Trophoblast cell (in vitro differentiated cells and primary cell): ENCODE measurements at regions not wholly inside any gene's neighbourhood (a gene's known extent, or its start where the extent isn't known, plus 50 kb on each side); places are given as distances from the start of the nearest gene placed in this dataset.

Experiments used
- DNase-seq, 2 donors: peaks; one replicate each; pipeline ENCODE4 v3.0.0-alpha.2; 2016
- H2AFZ ChIP-seq: 2 replicates; pipeline ENCODE4 v1.6.1; 2013; ENCODE audit warnings: low read length, moderate library complexity, mild to moderate bottlenecking; ENCODE audit not compliant: insufficient read depth, poor library complexity
- H2AK5ac ChIP-seq: 2 replicates; pipeline ENCODE4 v1.6.1; 2013; ENCODE audit warnings: mild to moderate bottlenecking, low read length
- H2BK120ac ChIP-seq: 2 replicates; pipeline ENCODE4 v1.6.1; 2013; ENCODE audit warnings: low read length, mild to moderate bottlenecking, moderate library complexity; ENCODE audit not compliant: insufficient read depth, poor library complexity
- H2BK12ac ChIP-seq: 2 replicates; pipeline ENCODE4 v1.6.1; 2013; ENCODE audit warnings: mild to moderate bottlenecking, low read length, moderate library complexity
- H2BK5ac ChIP-seq: 2 replicates; pipeline ENCODE4 v1.6.1; 2013; ENCODE audit warnings: low read length, low read depth, moderate library complexity, mild to moderate bottlenecking; ENCODE audit not compliant: poor library complexity
- H3K14ac ChIP-seq: 2 replicates; pipeline ENCODE4 v1.6.1; 2013; ENCODE audit warnings: mild to moderate bottlenecking, low read length
- H3K18ac ChIP-seq: 2 replicates; pipeline ENCODE4 v1.6.1; 2013; ENCODE audit warnings: mild to moderate bottlenecking, low read length
- H3K23ac ChIP-seq: 2 replicates; pipeline ENCODE4 v1.6.1; 2013; ENCODE audit warnings: low read length
- H3K27ac ChIP-seq: 2 replicates; pipeline ENCODE4 v1.5.1; 2013; ENCODE audit warnings: low read depth, mild to moderate bottlenecking, inconsistent platforms, low read length, moderate library complexity
- H3K27me3 ChIP-seq: 2 replicates; pipeline ENCODE4 v1.6.1; 2013; ENCODE audit warnings: inconsistent platforms, mild to moderate bottlenecking, low read length, moderate library complexity; ENCODE audit not compliant: insufficient read depth
- H3K36me3 ChIP-seq, 2 experiments: 1 replicate in 1 of 2; 2 replicates in 1 of 2; pipeline ENCODE4 v1.6.1; 2013; ENCODE audit warnings: low read length in 2 of 2, mild to moderate bottlenecking in 2 of 2, moderate library complexity in 1 of 2; ENCODE audit not compliant: insufficient read depth in 2 of 2, control insufficient read depth in 1 of 2
- H3K4ac ChIP-seq: 2 replicates; pipeline ENCODE4 v1.6.1; 2013; ENCODE audit warnings: low read depth, mild to moderate bottlenecking, low read length, moderate library complexity
- H3K4me1 ChIP-seq, 2 experiments: 1 replicate in 1 of 2; 2 replicates in 1 of 2; pipeline ENCODE4 v1.6.1; 2013; ENCODE audit warnings: low read length in 2 of 2, mild to moderate bottlenecking in 2 of 2, moderate library complexity in 1 of 2; ENCODE audit not compliant: insufficient read depth in 2 of 2, control insufficient read depth in 1 of 2
- H3K4me2 ChIP-seq: 2 replicates; pipeline ENCODE4 v1.6.1; 2013; ENCODE audit warnings: inconsistent platforms, mild to moderate bottlenecking, low read length, moderate library complexity
- H3K4me3 ChIP-seq: 2 replicates; pipeline ENCODE4 v1.5.1; 2013; ENCODE audit warnings: mild to moderate bottlenecking, low read depth, low read length, inconsistent platforms
- H3K79me1 ChIP-seq: one replicate; pipeline ENCODE4 v1.6.1; 2013; ENCODE audit warnings: low read length
- H3K79me2 ChIP-seq: 2 replicates; pipeline ENCODE4 v1.6.1; 2013; ENCODE audit warnings: low read length, mild to moderate bottlenecking; ENCODE audit not compliant: control insufficient read depth, insufficient read depth, poor library complexity
- H3K9ac ChIP-seq: 2 replicates; pipeline ENCODE4 v1.6.1; 2013; ENCODE audit warnings: mild to moderate bottlenecking, low read length
- H3K9me3 ChIP-seq: 2 replicates; pipeline ENCODE4 v1.6.1; 2013; ENCODE audit warnings: low read depth, mild to moderate bottlenecking, control low read depth, inconsistent platforms, low read length; ENCODE audit not compliant: insufficient read depth
- H4K12ac ChIP-seq: 2 replicates; pipeline ENCODE4 v1.6.1; 2013; ENCODE audit warnings: low read depth, mild to moderate bottlenecking, low read length, moderate library complexity
- H4K8ac ChIP-seq: 2 replicates; pipeline ENCODE4 v1.6.1; 2013; ENCODE audit warnings: low read depth, mild to moderate bottlenecking, low read length, moderate library complexity
- H4K91ac ChIP-seq: one replicate; pipeline ENCODE4 v1.6.1; 2013; ENCODE audit warnings: low read depth, mild to moderate bottlenecking, low read length, moderate library complexity
- WGBS: extraction: QIAGEN DNeasy Blood & Tissue Kit; methylation state at CpG from one replicate; pipeline ENCODE4 v1.1.7; 2013; ENCODE audit warnings: missing lambda C conversion rate; ENCODE audit not compliant: insufficient read length, insufficient coverage; ENCODE audit errors: extremely low coverage; 5-methylcytosine and 5-hydroxymethylcytosine counted together

DNA sequence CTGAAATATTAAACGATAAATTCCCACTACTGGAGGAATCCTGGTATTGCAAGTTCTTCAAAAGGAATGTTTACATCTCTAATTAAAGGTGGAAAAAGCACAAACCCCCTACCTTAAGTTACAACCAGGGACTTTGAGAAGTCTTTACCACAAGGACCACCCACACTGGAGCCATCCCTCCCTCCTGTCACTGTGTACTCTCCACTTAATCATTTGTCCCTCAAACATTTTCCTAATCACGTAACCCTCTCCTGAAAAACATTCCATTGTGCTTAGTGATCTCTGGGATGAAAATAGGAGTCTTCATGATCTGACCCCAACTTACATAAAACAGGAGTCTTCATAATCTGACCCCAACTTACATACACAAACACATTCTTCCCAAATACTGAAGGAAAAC lies 85.7 kb downstream of the SUCLG1 start:
- DNase-seq, result no peak
- Histone ChIP-seq H3K23ac (no peak overlapping the region), H3K4ac (no peak overlapping the region)

DNA sequence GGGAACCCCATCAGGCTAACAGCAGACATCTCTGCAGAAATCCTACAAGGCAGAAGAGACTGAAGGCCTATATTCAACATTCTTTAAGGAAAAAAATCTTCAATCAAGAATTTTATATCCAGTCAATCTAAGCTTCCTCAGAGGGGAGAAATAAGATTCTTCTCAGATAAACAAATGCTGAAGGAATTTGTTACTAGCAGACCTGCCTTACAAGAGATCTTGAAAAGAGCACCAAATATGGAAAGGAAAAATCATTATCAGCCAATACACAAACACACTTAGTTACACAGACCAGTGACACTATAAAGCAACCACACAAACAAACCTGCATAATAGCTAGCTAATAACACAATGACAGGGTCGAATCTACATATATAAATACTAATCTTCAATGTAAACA lies 96.5 kb downstream of the SUCLG1 start:
- H3K79me1 ChIP-seq, result no peaks in the 10 kb centered on the region
- H3K27ac ChIP-seq, result no peak overlapping the region
- no peaks in the 10 kb centered on the region for H3K4me1 ChIP-seq
- no peak overlapping the region for H4K12ac ChIP-seq
- H4K8ac ChIP-seq, result no peak overlapping the region
- WGBS, result no CpG with 5 or more reads among the region's 1 CpG
- H2BK120ac ChIP-seq, result no peak overlapping the region
- no peak overlapping the region for H3K4ac ChIP-seq
- no peak overlapping the region for H4K91ac ChIP-seq
- no peak overlapping the region for H2AFZ ChIP-seq
- no peaks in the 10 kb centered on the region for H3K36me3 ChIP-seq
- H2AK5ac ChIP-seq, result no peak overlapping the region
- H3K18ac ChIP-seq, result no peak overlapping the region
- H2BK5ac ChIP-seq, result no peak overlapping the region
- H3K14ac ChIP-seq, result no peak overlapping the region
- H3K23ac ChIP-seq, result no peak overlapping the region
- H3K9ac ChIP-seq, result no peak overlapping the region
- H3K4me2 ChIP-seq, result no peak overlapping the region
- H3K4me3 ChIP-seq, result no peak overlapping the region
- no peak for DNase-seq
- no peaks in the 10 kb centered on the region for H3K79me2 ChIP-seq
- H2BK12ac ChIP-seq, result no peak overlapping the region
- H3K9me3 ChIP-seq, result peaks cover 5% of the 10 kb centered on the region
- no peaks in the 10 kb centered on the region for H3K27me3 ChIP-seq

More for the DNA sequence above, 85.7 kb downstream of the SUCLG1 start:
- Histone ChIP-seq H2BK12ac (no peak overlapping the region), H3K36me3 (no peaks in the 10 kb centered on the region), H3K14ac (no peak overlapping the region), H4K12ac (no peak overlapping the region), H3K4me2 (no peak overlapping the region), H2BK120ac (no peak overlapping the region), H3K79me1 (no peaks in the 10 kb centered on the region), H3K9me3 (no peaks in the 10 kb centered on the region), H3K18ac (no peak overlapping the region), H2AFZ (no peak overlapping the region), H3K27me3 (no peaks in the 10 kb centered on the region), H3K9ac (no peak overlapping the region), H2BK5ac (no peak overlapping the region), H4K8ac (no peak overlapping the region), H4K91ac (no peak overlapping the region), H3K4me3 (no peak overlapping the region), H3K4me1 (no peaks in the 10 kb centered on the region), H2AK5ac (no peak overlapping the region), H3K79me2 (no peaks in the 10 kb centered on the region), H3K27ac (no peak overlapping the region)
- WGBS, result no CpG with 5 or more reads among the region's 2 CpGs

DNA sequence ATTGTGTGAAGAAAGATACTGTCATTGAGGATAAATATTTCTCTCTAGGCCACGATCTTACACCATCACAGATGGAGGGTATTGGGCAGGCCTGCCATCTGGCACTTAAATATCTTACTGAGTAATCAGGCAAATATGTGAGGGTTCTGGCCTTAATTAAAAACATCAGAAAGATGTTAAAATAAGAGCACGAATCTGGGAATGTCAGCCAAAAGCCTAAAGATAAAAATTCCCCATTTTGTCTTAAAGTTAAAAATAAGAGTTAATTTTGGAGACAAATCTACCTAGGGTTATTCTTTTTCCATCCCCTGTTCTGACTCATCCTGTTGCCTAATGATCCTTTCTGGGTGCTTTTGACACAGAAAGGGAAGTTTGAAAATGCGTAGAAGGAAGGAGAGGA lies 121.0 kb downstream of the SUCLG1 start:
- Histone ChIP-seq H4K91ac (no peak overlapping the region), H2BK5ac (no peak overlapping the region), H4K12ac (no peak overlapping the region), H2AFZ (no peak overlapping the region), H3K79me1 (no peaks in the 10 kb centered on the region), H3K79me2 (no peaks in the 10 kb centered on the region), H3K9ac (no peak overlapping the region), H3K27ac (no peak overlapping the region), H2BK12ac (no peak overlapping the region), H3K4me1 (no peaks in the 10 kb centered on the region), H3K36me3 (no peaks in the 10 kb centered on the region), H2BK120ac (no peak overlapping the region), H4K8ac (no peak overlapping the region), H3K9me3 (no peaks in the 10 kb centered on the region), H3K4ac (no peak overlapping the region), H3K4me2 (no peak overlapping the region), H2AK5ac (no peak overlapping the region), H3K4me3 (no peak overlapping the region), H3K27me3 (no peaks in the 10 kb centered on the region), H3K23ac (no peak overlapping the region), H3K18ac (no peak overlapping the region), H3K14ac (no peak overlapping the region)
- no peak for DNase-seq
- no CpG with 5 or more reads among the region's 3 CpGs for WGBS

DNA sequence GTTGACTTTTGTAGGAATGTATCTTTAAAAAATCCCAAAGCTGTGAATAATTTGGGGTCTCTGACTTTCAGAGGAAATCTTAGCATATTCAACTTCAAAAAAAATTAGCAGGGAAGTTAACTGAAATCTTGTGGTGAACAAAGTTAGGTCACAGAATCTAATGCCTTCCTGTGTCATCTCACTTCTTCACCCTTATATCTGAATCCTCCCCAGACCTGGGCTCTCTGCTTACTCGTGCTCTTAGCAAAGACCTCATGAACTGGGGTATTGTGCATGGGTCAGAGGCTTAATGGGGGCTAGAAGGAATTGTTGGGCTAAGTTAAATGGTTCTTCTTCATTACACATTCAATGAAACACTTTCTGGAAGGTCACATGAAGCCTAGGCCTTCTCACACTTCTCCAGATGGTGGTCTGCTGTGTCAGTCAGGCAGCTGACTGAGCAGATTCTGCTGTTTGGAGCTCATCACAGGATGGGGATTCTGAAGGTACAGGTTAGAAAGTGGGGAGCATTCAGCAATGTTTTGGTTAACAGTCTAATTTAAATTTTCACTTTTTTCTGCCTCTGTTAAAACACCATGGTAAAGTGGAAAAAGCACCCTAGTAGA lies 131.3 kb downstream of the SUCLG1 start:
- WGBS, result no CpG with 5 or more reads among the region's 1 CpG
- H4K91ac ChIP-seq, result no peak overlapping the region
- H4K8ac ChIP-seq, result no peak overlapping the region
- H3K79me1 ChIP-seq, result no peaks in the 10 kb centered on the region
- no peak overlapping the region for H2AK5ac ChIP-seq
- H3K79me2 ChIP-seq, result no peaks in the 10 kb centered on the region
- H3K4me3 ChIP-seq, result no peak overlapping the region
- H3K4me1 ChIP-seq, result no peaks in the 10 kb centered on the region
- no peak overlapping the region for H3K23ac ChIP-seq
- no peaks in the 10 kb centered on the region for H3K27me3 ChIP-seq
- H3K9me3 ChIP-seq, result no peaks in the 10 kb centered on the region
- DNase-seq, result no peak
- no peak overlapping the region for H3K27ac ChIP-seq
- no peak overlapping the region for H2BK5ac ChIP-seq
- H3K4ac ChIP-seq, result no peak overlapping the region
- no peak overlapping the region for H3K14ac ChIP-seq
- H3K36me3 ChIP-seq, result no peaks in the 10 kb centered on the region
- no peak overlapping the region for H4K12ac ChIP-seq
- no peak overlapping the region for H3K4me2 ChIP-seq
- no peak overlapping the region for H2AFZ ChIP-seq
- no peak overlapping the region for H3K18ac ChIP-seq
- H2BK12ac ChIP-seq, result no peak overlapping the region
- no peak overlapping the region for H3K9ac ChIP-seq
- no peak overlapping the region for H2BK120ac ChIP-seq
